Suprapubic skin (tissue), 4 donors: ENCODE measurements at regions not wholly inside any gene's neighbourhood (a gene's known extent, or its start where the extent isn't known, plus 50 kb on each side); places are given as distances from the start of the nearest gene placed in this dataset.

Experiments used
- DNase-seq, 2 donors: peaks; one replicate each; pipeline ENCODE4 v3.0.0-alpha.2; 2019; ENCODE audit warnings: low spot score in 2 of 2
- H3K27ac ChIP-seq: fragments of 200-600 bp; sonication (generic); one replicate; pipeline ENCODE4 v1.5.1; 2019
- H3K27me3 ChIP-seq: fragments of 200-600 bp; sonication (generic); one replicate; pipeline ENCODE4 v1.5.1; 2019
- H3K36me3 ChIP-seq: fragments of 200-600 bp; sonication (generic); one replicate; pipeline ENCODE4 v1.5.1; 2019
- H3K4me1 ChIP-seq: fragments of 200-600 bp; sonication (generic); one replicate; pipeline ENCODE4 v1.5.1; 2019
- H3K4me3 ChIP-seq: fragments of 200-600 bp; sonication (generic); one replicate; pipeline ENCODE4 v1.5.1; 2019; ENCODE audit warnings: mild to moderate bottlenecking
- H3K9me3 ChIP-seq: fragments of 200-600 bp; sonication (generic); one replicate; pipeline ENCODE4 v1.5.1; 2019
- EP300 ChIP-seq: sonication (generic); formaldehyde crosslinking; IDR thresholded peaks from one replicate; pipeline ENCODE4 v1.6.1; 2017; ENCODE audit warnings: antibody characterized with exemption
- POLR2A ChIP-seq, 2 donors: fragments of 450-650 bp; IDR thresholded peaks; one replicate each; pipeline ENCODE4 v1.6.1; 2017; ENCODE audit warnings: antibody characterized with exemption in 2 of 2, mild to moderate bottlenecking in 2 of 2, moderate library complexity in 2 of 2
- POLR2AphosphoS5 ChIP-seq, 3 donors: sonication (generic); formaldehyde crosslinking; IDR thresholded peaks; one replicate each; pipeline ENCODE4 v1.6.1; 2017; ENCODE audit warnings: antibody characterized with exemption in 3 of 3
- WGBS: methylation state at CpG from one replicate; pipeline ENCODE4 v1.1.5; 2018; 5-methylcytosine and 5-hydroxymethylcytosine counted together
- TF ChIP-seq, protein P1 (sequence below), 2 donors: fragments of 200-600 bp in 1 of 2; fragments of 450-650 bp in 1 of 2; sonication (generic) in 1 of 2; IDR thresholded peaks; one replicate each; pipeline ENCODE4 v1.5.1; 2016 to 2019; ENCODE audit warnings: antibody characterized with exemption in 2 of 2, mild to moderate bottlenecking in 1 of 2, moderate library complexity in 1 of 2

DNA sequence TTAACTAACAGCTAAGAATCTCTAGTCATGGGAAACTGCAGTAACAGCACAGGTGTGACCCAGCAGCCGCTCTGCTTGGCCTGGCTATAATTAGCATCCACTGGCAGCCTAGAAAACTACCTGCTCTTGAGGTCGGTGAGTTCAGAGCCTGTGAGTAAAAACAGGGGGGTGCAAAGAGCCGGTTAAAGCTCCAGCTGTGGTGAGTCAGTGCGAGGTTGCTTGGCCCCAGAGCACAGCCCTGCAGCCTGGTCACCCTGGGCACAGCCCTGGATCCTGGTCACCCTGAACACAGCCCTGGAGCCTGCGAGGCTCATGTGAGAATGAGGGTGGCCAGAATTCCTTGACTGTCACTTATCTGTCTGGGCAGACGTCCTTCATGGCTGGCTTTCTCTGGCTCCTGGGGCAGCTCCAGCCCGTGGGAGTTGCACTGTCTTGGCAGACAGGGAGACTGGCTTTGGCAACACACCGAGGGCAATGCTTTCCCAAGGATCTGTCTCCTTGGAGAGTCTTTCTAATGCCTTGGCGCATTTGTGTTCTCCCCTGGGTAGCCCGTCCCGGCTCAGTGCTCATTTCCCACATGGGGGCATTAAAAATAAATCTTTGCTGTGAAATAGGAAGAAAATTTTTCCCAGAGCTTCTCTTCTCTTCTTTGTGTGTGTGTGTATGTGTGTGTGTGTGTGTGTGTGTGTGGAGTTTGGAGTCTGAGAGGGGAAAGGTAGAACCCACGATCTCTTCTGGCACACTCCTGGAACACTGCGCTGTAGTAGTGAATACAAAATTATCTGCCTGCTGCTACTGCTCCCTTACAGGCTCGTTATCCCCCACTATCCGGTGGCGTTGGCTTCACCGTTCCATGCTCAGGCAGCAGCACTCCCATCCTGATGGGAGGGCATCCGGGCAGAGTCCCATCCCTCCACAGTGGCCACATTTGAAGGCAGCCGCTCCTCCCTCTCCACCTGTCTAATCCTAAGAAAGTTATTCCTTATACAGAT is 250.2 kb upstream of the MEX3C start:
- Histone ChIP-seq H3K4me1 (no peaks in the 10 kb centered on the region), H3K36me3 (no peaks in the 10 kb centered on the region), H3K4me3 (no peak overlapping the region), H3K9me3 (no peaks in the 10 kb centered on the region), H3K27ac (no peak overlapping the region), H3K27me3 (no peaks in the 10 kb centered on the region)
- no peak for DNase-seq
- 40% methylated on average over 18 of the region's 19 CpGs for WGBS
- no peak for TF ChIP-seq POLR2AphosphoS5 (IDR thresholded peaks at IDR 0.05)
- TF ChIP-seq, protein P1, sequence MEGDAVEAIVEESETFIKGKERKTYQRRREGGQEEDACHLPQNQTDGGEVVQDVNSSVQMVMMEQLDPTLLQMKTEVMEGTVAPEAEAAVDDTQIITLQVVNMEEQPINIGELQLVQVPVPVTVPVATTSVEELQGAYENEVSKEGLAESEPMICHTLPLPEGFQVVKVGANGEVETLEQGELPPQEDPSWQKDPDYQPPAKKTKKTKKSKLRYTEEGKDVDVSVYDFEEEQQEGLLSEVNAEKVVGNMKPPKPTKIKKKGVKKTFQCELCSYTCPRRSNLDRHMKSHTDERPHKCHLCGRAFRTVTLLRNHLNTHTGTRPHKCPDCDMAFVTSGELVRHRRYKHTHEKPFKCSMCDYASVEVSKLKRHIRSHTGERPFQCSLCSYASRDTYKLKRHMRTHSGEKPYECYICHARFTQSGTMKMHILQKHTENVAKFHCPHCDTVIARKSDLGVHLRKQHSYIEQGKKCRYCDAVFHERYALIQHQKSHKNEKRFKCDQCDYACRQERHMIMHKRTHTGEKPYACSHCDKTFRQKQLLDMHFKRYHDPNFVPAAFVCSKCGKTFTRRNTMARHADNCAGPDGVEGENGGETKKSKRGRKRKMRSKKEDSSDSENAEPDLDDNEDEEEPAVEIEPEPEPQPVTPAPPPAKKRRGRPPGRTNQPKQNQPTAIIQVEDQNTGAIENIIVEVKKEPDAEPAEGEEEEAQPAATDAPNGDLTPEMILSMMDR (IDR thresholded peaks at IDR 0.05) = no peak
- no peak for TF ChIP-seq POLR2A (IDR thresholded peaks at IDR 0.05)

DNA sequence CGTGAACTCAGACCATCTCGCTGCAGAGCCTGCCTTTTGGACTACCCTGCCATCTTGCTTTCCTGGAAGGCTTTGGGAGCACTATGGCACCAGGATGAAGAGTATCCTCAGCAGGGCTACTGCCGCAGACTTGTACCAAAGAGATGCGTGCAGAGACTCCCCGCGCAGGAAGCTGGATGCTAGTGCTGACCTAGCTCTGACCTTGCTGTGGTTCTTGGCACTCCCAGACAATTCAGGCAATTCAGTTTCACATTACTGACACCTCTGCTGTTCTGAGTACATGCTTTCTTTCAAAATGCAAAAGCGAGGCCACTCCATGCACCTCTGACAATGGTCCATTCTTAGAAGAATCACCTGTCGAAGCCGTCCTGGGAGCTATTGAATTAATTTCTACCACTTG is 251.5 kb upstream of the MEX3C start:
- DNase-seq = no peak
- H3K36me3 ChIP-seq = no peaks in the 10 kb centered on the region
- H3K27me3 ChIP-seq = no peaks in the 10 kb centered on the region
- H3K4me1 ChIP-seq = no peaks in the 10 kb centered on the region
- H3K9me3 ChIP-seq = no peaks in the 10 kb centered on the region
- H3K27ac ChIP-seq = no peak overlapping the region
- WGBS = 82% methylated on average over 6 of the region's 9 CpGs
- no peak overlapping the region for H3K4me3 ChIP-seq
- TF ChIP-seq POLR2AphosphoS5 (IDR thresholded peaks at IDR 0.05) (no peak), EP300 (no peak), POLR2A (IDR thresholded peaks at IDR 0.05) (no peak)
- TF ChIP-seq, protein P1 (IDR thresholded peaks at IDR 0.05) = no peak

DNA sequence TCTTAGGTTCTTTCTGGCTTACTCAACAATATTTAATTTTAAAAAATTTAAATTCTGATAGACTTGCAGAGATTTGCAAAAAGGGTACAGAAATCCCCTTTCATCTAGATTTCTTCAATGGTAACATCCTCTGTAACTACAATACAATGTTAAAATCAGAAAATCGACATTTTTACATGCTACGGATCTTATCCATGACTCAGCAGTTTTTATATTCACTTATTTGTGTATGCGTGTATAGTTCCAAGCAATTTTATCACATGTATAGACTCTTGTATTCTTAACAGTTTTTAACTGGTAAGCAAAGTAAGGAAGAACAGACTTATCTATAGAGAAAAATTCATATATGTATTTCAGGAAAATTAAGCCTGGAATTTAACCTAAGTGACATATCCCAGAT is 256.1 kb upstream of the MEX3C start:
- no peak for DNase-seq
- no peak overlapping the region for H3K27ac ChIP-seq
- no peak overlapping the region for H3K4me3 ChIP-seq
- no peaks in the 10 kb centered on the region for H3K9me3 ChIP-seq
- no peaks in the 10 kb centered on the region for H3K27me3 ChIP-seq
- 81% methylated on average over 3 of the region's 3 CpGs for WGBS
- TF ChIP-seq EP300 (no peak), POLR2AphosphoS5 (IDR thresholded peaks at IDR 0.05) (no peak)
- no peaks in the 10 kb centered on the region for H3K4me1 ChIP-seq
- no peaks in the 10 kb centered on the region for H3K36me3 ChIP-seq

DNA sequence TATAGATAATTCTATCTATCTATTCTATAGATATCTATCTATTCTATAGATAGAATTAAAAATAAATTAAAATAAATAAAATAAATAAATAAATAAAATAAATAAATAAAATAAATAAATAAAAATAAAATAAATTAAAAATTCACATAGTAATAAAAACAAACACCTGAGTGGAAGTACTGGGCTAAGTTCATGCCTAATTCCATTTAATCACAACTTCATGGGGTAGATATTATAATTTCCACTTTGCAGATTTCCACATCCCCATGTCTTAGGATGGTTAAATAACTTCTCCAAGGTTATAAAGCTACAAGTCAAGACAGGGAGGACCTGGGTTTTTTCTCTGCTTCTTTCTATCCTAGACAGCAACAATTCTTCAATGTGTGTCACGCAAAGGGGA is 261.4 kb upstream of the MEX3C start:
- TF ChIP-seq, protein P1 (IDR thresholded peaks at IDR 0.05) = no peak
- TF ChIP-seq EP300 (no peak), POLR2A (IDR thresholded peaks at IDR 0.05) (no peak), POLR2AphosphoS5 (IDR thresholded peaks at IDR 0.05) (no peak)
- 90% methylated on average over 1 of the region's 1 CpG for WGBS
- no peak overlapping the region for H3K4me3 ChIP-seq
- no peaks in the 10 kb centered on the region for H3K27me3 ChIP-seq
- no peak for DNase-seq
- no peaks in the 10 kb centered on the region for H3K36me3 ChIP-seq
- H3K9me3 ChIP-seq = no peaks in the 10 kb centered on the region
- H3K27ac ChIP-seq = no peak overlapping the region
- no peaks in the 10 kb centered on the region for H3K4me1 ChIP-seq

DNA sequence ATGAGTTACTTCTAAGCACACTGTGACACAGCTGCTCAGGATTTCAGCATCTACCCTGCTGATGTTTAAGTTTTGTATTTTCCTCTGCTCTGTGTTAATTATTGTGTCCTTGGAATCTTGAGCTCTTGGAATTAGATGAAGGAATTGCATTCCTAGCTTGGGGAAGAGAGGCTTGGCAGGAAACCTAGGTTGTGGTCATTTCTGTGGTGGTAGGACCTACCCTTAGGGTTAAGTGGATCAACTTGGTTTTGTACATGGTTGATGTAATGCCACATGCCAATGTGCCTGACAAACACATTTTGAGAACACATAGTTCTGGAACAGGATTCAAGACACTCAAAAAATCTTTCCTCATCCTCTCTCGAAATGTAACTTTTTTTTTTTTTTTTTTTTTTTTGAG is 264.5 kb upstream of the MEX3C start:
- H3K27me3 ChIP-seq = no peaks in the 10 kb centered on the region
- no peak overlapping the region for H3K4me3 ChIP-seq
- TF ChIP-seq EP300 (no peak), POLR2AphosphoS5 (IDR thresholded peaks at IDR 0.05) (no peak), POLR2A (IDR thresholded peaks at IDR 0.05) (no peak)
- TF ChIP-seq, protein P1 (IDR thresholded peaks at IDR 0.05) = no peak
- no peak overlapping the region for H3K27ac ChIP-seq
- H3K9me3 ChIP-seq = no peaks in the 10 kb centered on the region
- WGBS = 61% methylated on average over 1 of the region's 1 CpG
- no peaks in the 10 kb centered on the region for H3K4me1 ChIP-seq
- DNase-seq = no peak
- no peaks in the 10 kb centered on the region for H3K36me3 ChIP-seq
